ENCODE measurements at regions not wholly inside any gene's neighbourhood (a gene's known extent, or its start where the extent isn't known, plus 50 kb on each side); places are given as distances from the start of the nearest gene placed in this dataset.

GRCh38 chr20:2227861-2228260 is 67.9 kb upstream of the TGM3 start:
- Histone ChIP-seq H3K4me1 (no peaks in the 10 kb centered on the region), H3K36me3 (no peaks in the 10 kb centered on the region), H3K4me3 (no peak overlapping the region), H3K9me3 (no peaks in the 10 kb centered on the region), H3K27me3 (peaks cover 0 to 4% of the 10 kb centered on the region in 2 donors), H3K27ac (no peak overlapping the region)
- no peak for DNase-seq
- intact Hi-C loops (cut with DNase I; ENCODE audit: low total_unique reads), result no loop called here
- TF ChIP-seq CTCF (IDR thresholded peaks at IDR 0.05), result no peak

- no peak for DNase-seq
- Histone ChIP-seq H3K27ac (no peak overlapping the region), H3K27me3 (peaks cover 0 to 4% of the 10 kb centered on the region in 2 donors), H3K4me1 (no peaks in the 10 kb centered on the region), H3K36me3 (no peaks in the 10 kb centered on the region), H3K4me3 (no peak overlapping the region), H3K9me3 (no peaks in the 10 kb centered on the region)
- TF ChIP-seq CTCF (IDR thresholded peaks at IDR 0.05), result no peak
- intact Hi-C loops (cut with DNase I; ENCODE audit: low total_unique reads), result no loop called here
These were observed 66.9 kb upstream of the TGM3 start for GRCh38 chr20:2228926-2229325.

- Histone ChIP-seq H3K27ac (no peak overlapping the region), H3K4me1 (no peaks in the 10 kb centered on the region), H3K36me3 (no peaks in the 10 kb centered on the region), H3K27me3 (no peaks in the 10 kb centered on the region), H3K9me3 (no peaks in the 10 kb centered on the region), H3K4me3 (no peak overlapping the region)
- DNase-seq, result no peak
- TF ChIP-seq CTCF (IDR thresholded peaks at IDR 0.05), result no peak
- intact Hi-C loops (cut with DNase I; ENCODE audit: low total_unique reads), result no loop called here
These were observed 64.9 kb upstream of the TGM3 start for GRCh38 chr20:2230726-2231488.

GRCh38 chr20:2231701-2232100 is 64.1 kb upstream of the TGM3 start:
- no peaks in the 10 kb centered on the region for H3K4me1 ChIP-seq
- intact Hi-C loops (cut with DNase I; ENCODE audit: low total_unique reads), result no loop called here
- no peak for DNase-seq
- no peaks in the 10 kb centered on the region for H3K36me3 ChIP-seq
- no peak overlapping the region for H3K27ac ChIP-seq
- no peak overlapping the region for H3K4me3 ChIP-seq
- no peak for TF ChIP-seq CTCF (IDR thresholded peaks at IDR 0.05)
- no peaks in the 10 kb centered on the region for H3K27me3 ChIP-seq
- no peaks in the 10 kb centered on the region for H3K9me3 ChIP-seq

- Histone ChIP-seq H3K4me1 (peaks cover 0 to 7% (median 2%) of the 10 kb centered on the region in 4 donors), H3K27ac (no peak overlapping the region), H3K9me3 (no peaks in the 10 kb centered on the region), H3K27me3 (no peaks in the 10 kb centered on the region), H3K36me3 (no peaks in the 10 kb centered on the region), H3K4me3 (no peak overlapping the region)
- DNase-seq, result no peak
- intact Hi-C loops (cut with DNase I; ENCODE audit: low total_unique reads), result no loop called here
- no peak for TF ChIP-seq CTCF (IDR thresholded peaks at IDR 0.05)
These were observed 61.1 kb upstream of the TGM3 start for GRCh38 chr20:2234598-2235191.

Measured in tibial artery (tissue), 4 donors.